HepG2 (cell line): ENCODE measurements at regions not wholly inside any gene's neighbourhood (a gene's known extent, or its start where the extent isn't known, plus 50 kb on each side); places are given as distances from the start of the nearest gene placed in this dataset.

Source experiments
- ATAC-seq: fragments of 200-7000 bp; cut with Tn5 transposase; 3 replicates; pipeline ENCODE4 v1.9.1; 2020; ENCODE audit warnings: mild to moderate bottlenecking, moderate library complexity
- BruUV-seq: library from RNA; stranded (reverse); fragments of 400-500 nt; replicated peaks from 2 replicates; lab custom pipeline; 2021; lab: Mats Ljungman, UMichigan
- CTCF ChIA-PET: fragments of 300-600 bp; formaldehyde crosslinking; extraction: SDS; loops from one replicate; lab custom pipeline; 2021; ENCODE audit warnings: low total read pairs, inconsistent platforms, low intra/inter-chr PET ratio; lab: Yijun Ruan, JAX
- POLR2A ChIA-PET: fragments of 350-600 bp; sonication (Branson Sonifier 250); formaldehyde crosslinking; loops from one replicate; lab custom pipeline; 2020; ENCODE audit warnings: antibody characterized with exemption, inconsistent platforms; lab: Yijun Ruan, JAX
- DNase-seq: peaks from one replicate; pipeline ENCODE4 v3.0.0-alpha.2; 2015; ENCODE audit warnings: low spot score
- FAIRE-seq: peaks from 3 replicates; lab custom pipeline; 2011; peaks lifted over from hg19 to GRCh38; lab: Jason Lieb, UNC
- H2AFZ ChIP-seq: one replicate; pipeline ENCODE4 v1.6.1; 2011; ENCODE audit warnings: low read length, inconsistent platforms
- H3K27ac ChIP-seq: fragments of 300-600 bp; 3 replicates; pipeline ENCODE4 v1.8.0; 2011; ENCODE audit warnings: mixed run types, mild to moderate bottlenecking, mixed read lengths, low read length, inconsistent platforms; ENCODE audit not compliant: insufficient read depth; ENCODE audit errors: extremely low read length
- H3K27me3 ChIP-seq, 2 experiments: fragments of 200-600 bp in 1 of 2; 2 replicates in 1 of 2; 3 replicates in 1 of 2; pipeline versions ENCODE4 v1.6.0 to v1.8.0; 2011; ENCODE audit warnings: low read length in 2 of 2, mild to moderate bottlenecking in 2 of 2, moderate library complexity in 2 of 2, inconsistent platforms in 1 of 2; ENCODE audit not compliant: insufficient read depth in 2 of 2, control insufficient read depth in 1 of 2
- H3K36me3 ChIP-seq, 2 experiments: fragments of 200-600 bp in 1 of 2; replicated peaks in 1 of 2; 2 replicates in 1 of 2; 3 replicates in 1 of 2; pipeline versions ENCODE4 v1.5.1 to v1.8.0; 2011; ENCODE audit warnings: low read length in 2 of 2, inconsistent platforms in 1 of 2; ENCODE audit not compliant: insufficient read depth in 2 of 2, control insufficient read depth in 1 of 2
- H3K4me1 ChIP-seq: 2 replicates; pipeline ENCODE4 v1.5.1; 2012; ENCODE audit warnings: low read length, inconsistent platforms; ENCODE audit not compliant: insufficient read depth
- H3K4me2 ChIP-seq: 2 replicates; pipeline ENCODE4 v1.6.0; 2011; ENCODE audit warnings: low read depth, low read length, inconsistent platforms
- H3K4me3 ChIP-seq, 3 experiments: fragments of 200-600 bp in 1 of 3; sonication (generic), shearing (Covaris generic) in 1 of 3; replicated peaks in 1 of 3; 2 replicates each; pipeline ENCODE4 v1.5.1; 2011 to 2016; ENCODE audit warnings: low read length in 3 of 3, inconsistent platforms in 2 of 3, low read depth in 2 of 3, mild to moderate bottlenecking in 2 of 3, control low read depth in 1 of 3, mixed read lengths in 1 of 3; ENCODE audit not compliant: insufficient read depth in 1 of 3
- H3K79me2 ChIP-seq: one replicate; pipeline ENCODE4 v1.6.1; 2011; ENCODE audit warnings: low read length, inconsistent platforms; ENCODE audit not compliant: insufficient read depth
- H3K9ac ChIP-seq: 2 replicates; pipeline ENCODE4 v1.6.0; 2011; ENCODE audit warnings: mild to moderate bottlenecking, low read depth, low read length, inconsistent platforms; ENCODE audit not compliant: insufficient read depth
- H3K9me3 ChIP-seq: 2 replicates; pipeline ENCODE4 v1.5.1; 2012; ENCODE audit warnings: mild to moderate bottlenecking, low read length
- H4K20me1 ChIP-seq: 2 replicates; pipeline ENCODE4 v1.6.0; 2011; ENCODE audit warnings: inconsistent platforms, mild to moderate bottlenecking, low read length, moderate library complexity; ENCODE audit not compliant: insufficient read depth
- FOXM1 ChIP-seq: sonication (generic); formaldehyde crosslinking; IDR thresholded peaks from 2 replicates; pipeline ENCODE4 v1.5.0; 2020; ENCODE audit warnings: missing genetic modification reagents
- JUN ChIP-seq: sonication (generic); formaldehyde crosslinking; IDR thresholded peaks from 2 replicates; pipeline ENCODE4 v1.4.0; 2020; ENCODE audit warnings: mild to moderate bottlenecking, missing genetic modification reagents
- NFE2L2 ChIP-seq: fragments of 150-350 bp; IDR thresholded peaks from 2 replicates; pipeline ENCODE4 v1.6.1; 2014; ENCODE audit warnings: low read length
- POGZ ChIP-seq: sonication (generic); formaldehyde crosslinking; IDR thresholded peaks from 2 replicates; pipeline ENCODE4 v1.4.0; 2020; ENCODE audit warnings: mild to moderate bottlenecking, missing genetic modification reagents
- TSC22D2 ChIP-seq: sonication (generic); formaldehyde crosslinking; IDR thresholded peaks from 2 replicates; pipeline ENCODE4 v1.5.1; 2020; ENCODE audit warnings: missing genetic modification reagents, mild to moderate bottlenecking, borderline replicate concordance
- ZBTB1 ChIP-seq: sonication (generic); formaldehyde crosslinking; IDR thresholded peaks from 2 replicates; pipeline ENCODE4 v1.4.0; 2020; ENCODE audit warnings: missing genetic modification reagents, borderline replicate concordance
- ZBTB38 ChIP-seq: sonication (generic); formaldehyde crosslinking; IDR thresholded peaks from 2 replicates; pipeline ENCODE4 v1.5.1; 2020; ENCODE audit warnings: mild to moderate bottlenecking, missing genetic modification reagents
- ZNF432 ChIP-seq: sonication (generic); formaldehyde crosslinking; IDR thresholded peaks from 2 replicates; pipeline ENCODE4 v1.5.0; 2020; ENCODE audit warnings: missing genetic modification reagents, mild to moderate bottlenecking, borderline replicate concordance
- ZNF446 ChIP-seq: sonication (generic); formaldehyde crosslinking; IDR thresholded peaks from 2 replicates; pipeline ENCODE4 v1.5.0; 2020; ENCODE audit warnings: mild to moderate bottlenecking, missing genetic modification reagents
- ZNF556 ChIP-seq: sonication (generic); formaldehyde crosslinking; IDR thresholded peaks from 2 replicates; pipeline ENCODE4 v1.4.0; 2020; ENCODE audit warnings: mild to moderate bottlenecking, missing genetic modification reagents, borderline replicate concordance
- WGBS: methylation state at CpG from one replicate; pipeline ENCODE4 v1.1.6; 2017; ENCODE audit warnings: low lambda C conversion rate; 5-methylcytosine and 5-hydroxymethylcytosine counted together
- in situ Hi-C: cut with HindIII; loops from 2 replicates; pipeline ENCODE4 v1.10.0; 2017; ENCODE audit warnings: low pct_unique_long_range_greater_than_20kb; ENCODE audit not compliant: extremely low pct_ligation_motif_present
- intact Hi-C: fragments of 100-400 bp; cut with micrococcal nuclease; formaldehyde crosslinking; loops from one replicate; pipeline ENCODE4 v1.10.0; 2022; ENCODE audit not compliant: unreplicated experiment
- TF ChIP-seq, protein P1 (sequence below): sonication (generic); formaldehyde crosslinking; IDR thresholded peaks from 2 replicates; pipeline ENCODE4 v1.9.0; 2021; ENCODE audit warnings: missing genetic modification reagents, mild to moderate bottlenecking, borderline replicate concordance
- TF ChIP-seq, protein P2 (sequence below): sonication (generic); formaldehyde crosslinking; IDR thresholded peaks from 2 replicates; pipeline ENCODE4 v1.5.1; 2020; ENCODE audit warnings: missing genetic modification reagents, mild to moderate bottlenecking, borderline replicate concordance
- TF ChIP-seq, protein P3 (sequence below): sonication (generic); formaldehyde crosslinking; IDR thresholded peaks from 2 replicates; pipeline ENCODE4 v1.4.0; 2020; ENCODE audit warnings: low read depth, mild to moderate bottlenecking, missing genetic modification reagents
- TF ChIP-seq, protein P4 (sequence below): IDR thresholded peaks from 2 replicates; pipeline ENCODE4 v1.6.1; 2018; ENCODE audit warnings: missing genetic modification reagents, mild to moderate bottlenecking, missing compliant biosample characterization
- TF ChIP-seq, protein P5 (sequence below): IDR thresholded peaks from 2 replicates; pipeline ENCODE4 v1.6.1; 2016; ENCODE audit warnings: low read depth, control low read depth

DNA sequence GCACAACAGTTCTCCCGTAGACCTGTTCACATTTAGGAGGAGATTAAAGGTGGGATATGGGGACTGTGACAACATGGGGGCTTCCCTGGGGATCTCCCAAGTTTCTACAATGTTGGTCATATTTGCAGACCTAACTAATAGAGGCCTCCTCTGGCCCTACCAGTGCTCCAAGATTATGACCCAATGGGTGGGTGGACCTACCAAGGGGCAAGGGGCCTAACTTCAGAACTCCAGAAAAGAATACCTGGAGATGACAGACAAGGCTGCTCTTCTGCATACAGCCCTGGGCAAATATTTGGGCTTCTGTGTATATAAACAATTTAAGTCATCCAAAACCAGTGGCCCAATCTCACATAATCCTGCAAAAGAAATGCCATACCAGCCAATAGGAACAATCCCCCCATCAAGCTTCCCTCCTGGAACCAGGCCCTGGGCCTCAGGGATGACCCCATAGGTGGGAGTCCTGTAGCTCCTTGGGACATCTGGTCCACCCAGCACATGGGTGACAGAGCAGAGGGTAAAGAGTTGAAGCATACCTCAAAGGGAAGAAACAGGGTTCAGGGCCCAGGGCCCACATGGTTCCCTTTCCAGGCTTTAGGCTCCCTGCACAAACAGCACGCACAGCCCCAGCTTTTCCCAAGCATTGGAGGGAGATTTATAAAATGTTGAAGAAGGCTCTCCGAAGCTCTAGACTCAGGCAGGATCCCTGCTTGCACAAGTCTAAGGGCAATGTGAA lies 86.1 kb upstream of the CHST15 start:
- ATAC-seq (no peak), DNase-seq (no peak), FAIRE-seq (no peak)
- peaks cover 4 to 28% of the 10 kb centered on the region in 2 experiments; a peak in 4 of 5 replicates for H3K27me3 ChIP-seq
- WGBS = 59% methylated on average over 3 of the region's 3 CpGs
- no peaks in the 10 kb centered on the region for H4K20me1 ChIP-seq
- H3K36me3 ChIP-seq = no peaks in the 10 kb centered on the region
- no peaks in the 10 kb centered on the region for H3K9me3 ChIP-seq
- no peak overlapping the region for H3K4me3 ChIP-seq
- no peaks in the 10 kb centered on the region for H3K4me1 ChIP-seq
- intact Hi-C loops = no loop called here
- in situ Hi-C loops = no loop called here
- ChIA-PET CTCF (no interaction called here), POLR2A (no interaction called here)
- no peak overlapping the region for H3K9ac ChIP-seq
- H3K27ac ChIP-seq = no peak overlapping the region
- no TSS peak for BruUV-seq
- no peak overlapping the region for H2AFZ ChIP-seq
- no peaks in the 10 kb centered on the region for H3K79me2 ChIP-seq
- no peak overlapping the region for H3K4me2 ChIP-seq
- TF ChIP-seq FOXM1 (CRISPR knock-in tag) (no peak), NFE2L2 (no peak), TSC22D2 (CRISPR knock-in tag) (no peak), POGZ (no peak), ZNF432 (CRISPR knock-in tag) (no peak), ZNF446 (CRISPR knock-in tag) (no peak), ZBTB38 (CRISPR knock-in tag) (no peak), JUN (CRISPR knock-in tag) (no peak), ZNF556 (CRISPR knock-in tag) (no peak), ZBTB1 (no peak)
- TF ChIP-seq, protein P1, sequence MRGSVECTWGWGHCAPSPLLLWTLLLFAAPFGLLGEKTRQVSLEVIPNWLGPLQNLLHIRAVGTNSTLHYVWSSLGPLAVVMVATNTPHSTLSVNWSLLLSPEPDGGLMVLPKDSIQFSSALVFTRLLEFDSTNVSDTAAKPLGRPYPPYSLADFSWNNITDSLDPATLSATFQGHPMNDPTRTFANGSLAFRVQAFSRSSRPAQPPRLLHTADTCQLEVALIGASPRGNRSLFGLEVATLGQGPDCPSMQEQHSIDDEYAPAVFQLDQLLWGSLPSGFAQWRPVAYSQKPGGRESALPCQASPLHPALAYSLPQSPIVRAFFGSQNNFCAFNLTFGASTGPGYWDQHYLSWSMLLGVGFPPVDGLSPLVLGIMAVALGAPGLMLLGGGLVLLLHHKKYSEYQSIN (CRISPR knock-in tag) = no peak
- TF ChIP-seq, protein P2, sequence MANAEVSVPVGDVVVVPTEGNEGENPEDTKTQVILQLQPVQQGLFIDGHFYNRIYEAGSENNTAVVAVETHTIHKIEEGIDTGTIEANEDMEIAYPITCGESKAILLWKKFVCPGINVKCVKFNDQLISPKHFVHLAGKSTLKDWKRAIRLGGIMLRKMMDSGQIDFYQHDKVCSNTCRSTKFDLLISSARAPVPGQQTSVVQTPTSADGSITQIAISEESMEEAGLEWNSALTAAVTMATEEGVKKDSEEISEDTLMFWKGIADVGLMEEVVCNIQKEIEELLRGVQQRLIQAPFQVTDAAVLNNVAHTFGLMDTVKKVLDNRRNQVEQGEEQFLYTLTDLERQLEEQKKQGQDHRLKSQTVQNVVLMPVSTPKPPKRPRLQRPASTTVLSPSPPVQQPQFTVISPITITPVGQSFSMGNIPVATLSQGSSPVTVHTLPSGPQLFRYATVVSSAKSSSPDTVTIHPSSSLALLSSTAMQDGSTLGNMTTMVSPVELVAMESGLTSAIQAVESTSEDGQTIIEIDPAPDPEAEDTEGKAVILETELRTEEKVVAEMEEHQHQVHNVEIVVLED (CRISPR knock-in tag) = no peak
- TF ChIP-seq, protein P3, sequence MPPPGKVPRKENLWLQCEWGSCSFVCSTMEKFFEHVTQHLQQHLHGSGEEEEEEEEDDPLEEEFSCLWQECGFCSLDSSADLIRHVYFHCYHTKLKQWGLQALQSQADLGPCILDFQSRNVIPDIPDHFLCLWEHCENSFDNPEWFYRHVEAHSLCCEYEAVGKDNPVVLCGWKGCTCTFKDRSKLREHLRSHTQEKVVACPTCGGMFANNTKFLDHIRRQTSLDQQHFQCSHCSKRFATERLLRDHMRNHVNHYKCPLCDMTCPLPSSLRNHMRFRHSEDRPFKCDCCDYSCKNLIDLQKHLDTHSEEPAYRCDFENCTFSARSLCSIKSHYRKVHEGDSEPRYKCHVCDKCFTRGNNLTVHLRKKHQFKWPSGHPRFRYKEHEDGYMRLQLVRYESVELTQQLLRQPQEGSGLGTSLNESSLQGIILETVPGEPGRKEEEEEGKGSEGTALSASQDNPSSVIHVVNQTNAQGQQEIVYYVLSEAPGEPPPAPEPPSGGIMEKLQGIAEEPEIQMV = no peak
- TF ChIP-seq, protein P4, sequence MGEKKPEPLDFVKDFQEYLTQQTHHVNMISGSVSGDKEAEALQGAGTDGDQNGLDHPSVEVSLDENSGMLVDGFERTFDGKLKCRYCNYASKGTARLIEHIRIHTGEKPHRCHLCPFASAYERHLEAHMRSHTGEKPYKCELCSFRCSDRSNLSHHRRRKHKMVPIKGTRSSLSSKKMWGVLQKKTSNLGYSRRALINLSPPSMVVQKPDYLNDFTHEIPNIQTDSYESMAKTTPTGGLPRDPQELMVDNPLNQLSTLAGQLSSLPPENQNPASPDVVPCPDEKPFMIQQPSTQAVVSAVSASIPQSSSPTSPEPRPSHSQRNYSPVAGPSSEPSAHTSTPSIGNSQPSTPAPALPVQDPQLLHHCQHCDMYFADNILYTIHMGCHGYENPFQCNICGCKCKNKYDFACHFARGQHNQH (CRISPR knock-in tag) = no peak
- TF ChIP-seq, protein P5, sequence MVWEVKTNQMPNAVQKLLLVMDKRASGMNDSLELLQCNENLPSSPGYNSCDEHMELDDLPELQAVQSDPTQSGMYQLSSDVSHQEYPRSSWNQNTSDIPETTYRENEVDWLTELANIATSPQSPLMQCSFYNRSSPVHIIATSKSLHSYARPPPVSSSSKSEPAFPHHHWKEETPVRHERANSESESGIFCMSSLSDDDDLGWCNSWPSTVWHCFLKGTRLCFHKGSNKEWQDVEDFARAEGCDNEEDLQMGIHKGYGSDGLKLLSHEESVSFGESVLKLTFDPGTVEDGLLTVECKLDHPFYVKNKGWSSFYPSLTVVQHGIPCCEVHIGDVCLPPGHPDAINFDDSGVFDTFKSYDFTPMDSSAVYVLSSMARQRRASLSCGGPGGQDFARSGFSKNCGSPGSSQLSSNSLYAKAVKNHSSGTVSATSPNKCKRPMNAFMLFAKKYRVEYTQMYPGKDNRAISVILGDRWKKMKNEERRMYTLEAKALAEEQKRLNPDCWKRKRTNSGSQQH (CRISPR knock-in tag) = no peak
